KOPT-K1 (cell line): ENCODE measurements at regions not wholly inside any gene's neighbourhood (a gene's known extent, or its start where the extent isn't known, plus 50 kb on each side); places are given as distances from the start of the nearest gene placed in this dataset.

Experiments used
- H3K27ac ChIP-seq: fragments of 200-600 bp; sonication (generic); 2 replicates; pipeline ENCODE4 v1.5.1; 2016; ENCODE audit warnings: antibody characterized with exemption, mild to moderate bottlenecking, low read depth, low read length; ENCODE audit not compliant: poor library complexity, severe bottlenecking
- H3K36me3 ChIP-seq: fragments of 200-600 bp; sonication (generic); 2 replicates; pipeline ENCODE4 v1.5.1; 2017; ENCODE audit warnings: antibody characterized with exemption, mild to moderate bottlenecking, low read length, moderate library complexity; ENCODE audit not compliant: insufficient read depth
- H3K9me3 ChIP-seq: fragments of 200-600 bp; sonication (generic); 2 replicates; pipeline ENCODE4 v1.5.1; 2017; ENCODE audit warnings: antibody characterized with exemption, low read length, mild to moderate bottlenecking; ENCODE audit not compliant: insufficient read depth, poor library complexity, severe bottlenecking

- no peak overlapping the region for H3K27ac ChIP-seq
- H3K9me3 ChIP-seq, result no peaks in the 10 kb centered on the region
- no peaks in the 10 kb centered on the region for H3K36me3 ChIP-seq
These were observed 2222.6 kb downstream of the MRPL39 start for GRCh38 chr21:23384679-23385078.

- Histone ChIP-seq H3K27ac (no peak overlapping the region), H3K36me3 (no peaks in the 10 kb centered on the region), H3K9me3 (no peaks in the 10 kb centered on the region)
These were observed 2233.1 kb downstream of the MRPL39 start for GRCh38 chr21:23374155-23374554.

DNA sequence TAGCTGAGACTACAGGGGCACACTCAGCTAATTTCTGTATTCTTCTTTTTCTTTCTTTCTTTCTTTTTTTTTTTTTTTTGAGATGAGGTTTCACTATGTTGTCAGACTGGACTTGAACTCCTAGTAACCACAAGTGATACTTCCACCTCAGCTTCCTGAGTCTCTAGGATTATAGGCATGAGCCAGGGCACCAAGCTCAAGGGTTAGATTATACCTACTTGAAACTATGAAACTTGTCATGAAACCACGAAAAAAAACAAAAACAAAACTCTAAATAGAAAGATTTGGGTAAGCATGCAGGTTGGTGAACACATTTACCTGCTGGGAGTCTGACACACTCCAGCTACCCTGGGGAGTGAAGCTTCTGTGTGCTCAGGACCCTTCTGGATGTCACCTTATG is 2250.4 kb downstream of the MRPL39 start:
- no peaks in the 10 kb centered on the region for H3K36me3 ChIP-seq
- H3K27ac ChIP-seq, result no peak overlapping the region
- no peaks in the 10 kb centered on the region for H3K9me3 ChIP-seq

DNA sequence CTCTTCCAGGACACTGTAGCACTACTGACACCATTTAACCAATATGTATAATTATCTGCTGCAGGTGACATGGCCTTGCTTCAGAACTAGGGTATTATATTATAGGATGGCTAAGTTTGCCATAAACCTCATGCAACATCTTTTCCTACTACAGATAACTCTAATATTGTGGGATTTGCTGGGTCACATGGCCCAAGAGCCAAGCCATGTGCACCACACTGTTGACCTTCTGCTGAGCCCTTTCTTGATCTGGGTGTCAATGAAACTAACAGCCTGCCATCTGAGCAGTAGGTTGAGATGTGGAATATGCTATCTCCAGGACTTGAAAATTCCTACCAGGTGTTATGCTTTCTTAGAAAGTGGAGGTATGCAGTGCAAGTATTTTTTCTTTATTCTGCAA is 2291.1 kb downstream of the MRPL39 start:
- Histone ChIP-seq H3K9me3 (no peaks in the 10 kb centered on the region), H3K27ac (no peak overlapping the region), H3K36me3 (no peaks in the 10 kb centered on the region)

GRCh38 chr21:23308741-23309140 is 2298.5 kb downstream of the MRPL39 start:
- Histone ChIP-seq H3K36me3 (no peaks in the 10 kb centered on the region), H3K9me3 (no peaks in the 10 kb centered on the region), H3K27ac (no peak overlapping the region)

DNA sequence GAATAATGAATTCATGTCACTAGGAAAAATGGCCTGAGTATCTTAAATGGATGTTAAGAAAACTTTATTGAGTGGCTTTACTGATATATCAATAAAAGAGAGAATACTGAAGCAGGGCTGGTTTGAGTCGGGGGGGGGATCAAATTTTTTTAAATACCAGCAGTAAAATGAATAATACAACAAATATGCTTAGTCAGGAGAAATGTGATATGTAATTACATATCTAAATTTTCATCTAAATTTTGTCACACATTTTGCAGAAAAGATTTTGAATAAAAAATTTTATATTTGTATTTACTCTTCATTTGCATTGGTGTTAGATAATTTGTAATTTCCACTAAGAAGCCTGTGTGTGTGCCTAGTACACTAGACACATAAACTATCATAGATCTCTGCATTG is 2300.2 kb downstream of the MRPL39 start:
- Histone ChIP-seq H3K36me3 (no peaks in the 10 kb centered on the region), H3K9me3 (no peaks in the 10 kb centered on the region), H3K27ac (no peak overlapping the region)

DNA sequence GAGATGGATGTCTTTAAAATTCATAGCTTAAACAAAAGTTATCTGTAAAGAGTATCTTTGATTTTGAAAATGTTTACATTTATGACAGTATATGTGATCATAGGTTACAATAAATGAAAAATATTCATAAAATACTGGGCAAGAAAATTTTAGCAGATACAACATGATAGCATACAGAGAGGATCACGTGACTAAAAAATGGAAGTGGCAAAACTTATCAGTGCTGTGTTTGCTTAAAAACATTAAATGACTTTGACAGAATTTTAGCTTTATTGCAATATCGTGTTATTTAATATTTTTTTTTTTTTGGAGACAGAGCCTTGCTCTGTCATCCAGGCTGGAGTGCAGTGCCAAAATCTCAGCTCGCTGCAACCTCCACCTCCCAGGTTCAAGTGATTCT is 2294.1 kb downstream of the NCAM2 start:
- Histone ChIP-seq H3K36me3 (no peaks in the 10 kb centered on the region), H3K9me3 (peaks cover 4% of the 10 kb centered on the region), H3K27ac (no peak overlapping the region)

- no peak overlapping the region for H3K27ac ChIP-seq
- no peaks in the 10 kb centered on the region for H3K36me3 ChIP-seq
- H3K9me3 ChIP-seq, result no peaks in the 10 kb centered on the region
These were observed 2283.7 kb downstream of the NCAM2 start for GRCh38 chr21:23281917-23282316.

- H3K9me3 ChIP-seq, result no peaks in the 10 kb centered on the region
- no peak overlapping the region for H3K27ac ChIP-seq
- no peaks in the 10 kb centered on the region for H3K36me3 ChIP-seq
These were observed 2251.6 kb downstream of the NCAM2 start for GRCh38 chr21:23249760-23250159.

- H3K9me3 ChIP-seq, result no peaks in the 10 kb centered on the region
- no peaks in the 10 kb centered on the region for H3K36me3 ChIP-seq
- no peak overlapping the region for H3K27ac ChIP-seq
These were observed 2249.1 kb downstream of the NCAM2 start for GRCh38 chr21:23247334-23247733.

GRCh38 chr21:23245255-23245654 is 2247.0 kb downstream of the NCAM2 start:
- Histone ChIP-seq H3K36me3 (no peaks in the 10 kb centered on the region), H3K27ac (no peak overlapping the region), H3K9me3 (no peaks in the 10 kb centered on the region)

DNA sequence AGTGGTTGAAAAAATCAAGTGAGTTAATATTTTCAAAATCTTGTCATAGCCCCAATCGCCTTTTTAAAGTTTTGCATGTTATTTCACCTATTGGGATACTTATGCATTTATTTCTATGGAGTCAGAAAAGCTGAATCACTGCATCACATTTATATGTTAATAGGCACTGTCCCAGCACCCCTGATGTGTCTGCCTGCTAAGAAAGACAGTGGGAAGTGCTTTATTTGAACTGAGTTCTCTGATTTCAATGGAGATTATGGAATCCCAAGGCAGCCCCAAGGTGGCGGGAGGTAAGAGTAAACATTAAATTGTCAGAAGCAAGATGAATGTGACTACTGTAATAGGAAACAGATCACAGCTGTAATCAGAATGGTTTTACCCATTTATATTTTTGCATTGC is 2225.7 kb downstream of the NCAM2 start:
- Histone ChIP-seq H3K36me3 (no peaks in the 10 kb centered on the region), H3K9me3 (no peaks in the 10 kb centered on the region), H3K27ac (no peak overlapping the region)

- H3K36me3 ChIP-seq, result no peaks in the 10 kb centered on the region
- peaks cover 3% of the 10 kb centered on the region for H3K9me3 ChIP-seq
- H3K27ac ChIP-seq, result no peak overlapping the region
These were observed 2220.5 kb downstream of the NCAM2 start for GRCh38 chr21:23218667-23219066.

DNA sequence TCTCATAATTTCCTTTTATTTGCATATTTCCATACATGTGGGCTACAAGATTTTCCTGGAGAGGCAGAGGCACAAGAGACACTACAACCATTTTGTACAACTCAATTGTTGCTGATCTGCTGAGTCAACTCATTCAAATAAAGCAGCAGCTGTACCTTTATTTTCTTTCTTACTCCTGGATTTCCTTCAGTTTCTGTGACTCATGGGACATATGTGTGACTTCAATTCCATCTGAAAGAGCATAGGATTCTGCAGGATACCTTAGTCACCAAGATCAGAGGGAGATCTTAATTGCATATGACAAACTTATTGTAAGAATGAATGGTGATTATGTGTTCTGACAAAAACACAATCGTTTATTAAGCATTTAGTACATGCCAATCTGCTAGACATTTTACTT is 2219.4 kb downstream of the NCAM2 start:
- H3K9me3 ChIP-seq, result peaks cover 14% of the 10 kb centered on the region
- no peak overlapping the region for H3K27ac ChIP-seq
- H3K36me3 ChIP-seq, result no peaks in the 10 kb centered on the region

DNA sequence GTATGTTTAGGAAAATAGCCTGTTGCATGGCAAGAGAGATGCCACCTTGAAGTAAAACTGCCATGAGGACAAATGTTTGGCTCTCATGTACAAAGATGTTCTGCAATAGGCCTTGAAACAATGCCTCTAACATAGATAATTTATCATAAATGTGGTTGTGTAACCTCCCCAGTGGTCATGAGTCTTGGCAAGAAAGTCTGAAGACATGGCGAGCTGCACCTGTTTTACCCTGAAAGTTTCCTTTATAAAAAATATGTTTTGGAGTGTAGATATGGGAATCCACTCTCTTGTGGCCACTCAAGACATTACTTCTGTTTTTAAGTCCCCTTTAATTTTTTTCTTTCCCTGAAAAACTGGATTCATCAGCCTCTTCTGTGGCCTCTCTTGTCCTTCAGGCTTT is 2217.1 kb downstream of the NCAM2 start:
- Histone ChIP-seq H3K36me3 (no peaks in the 10 kb centered on the region), H3K9me3 (peaks cover 19% of the 10 kb centered on the region)

More for the DNA sequence above, 2217.1 kb downstream of the NCAM2 start:
- H3K27ac ChIP-seq, result no peak overlapping the region
